Left cardiac atrium (tissue), 4 donors: ENCODE measurements at regions not wholly inside any gene's neighbourhood (a gene's known extent, or its start where the extent isn't known, plus 50 kb on each side); places are given as distances from the start of the nearest gene placed in this dataset.
"Not testable (repeated sequence)": the region's sequence is repeated elsewhere in the genome, so short reads cannot be mapped to it uniquely, and the experiment has no call there.

Experiments
- ATAC-seq, 2 donors: fragments of 200-7000 bp; cut with Tn5 transposase; one replicate each; pipeline ENCODE4 v1.9.1; 2020; ENCODE audit warnings: mild to moderate bottlenecking in 2 of 2, moderate library complexity in 2 of 2
- DNase-seq: peaks from one replicate; pipeline ENCODE4 v3.0.0-alpha.2; 2020
- intact Hi-C, 2 donors: fragments of 100-400 bp; cut with DNase I; formaldehyde crosslinking; loops; one replicate each; pipeline versions ENCODE4 v1.14.1 to v1.15.1; 2022 to 2023
- donor health status: DM: no; HTN: yes; CAD: no.
- donor health status: DM: no; HTN: yes; CAD: no; lungs with severe emphysema.
- donor health status: DM: yes; HTN: yes; CAD: no.
- donor health status: Dilated cardiomyopathy.

- ATAC-seq: no peak
- DNase-seq: no peak
- intact Hi-C loops: loop anchor here in 1 of 2 donors (10.0 kb wide), 3 partner anchors 410 to 1100 kb away; no protein-coding TSS in a partner anchor
Observed at GRCh38 chr18:29874519-29875098, 1167.9 kb downstream of the DSC3 start.

GRCh38 chr18:29873211-29873610 lies 1169.3 kb downstream of the DSC3 start:
- ATAC-seq (no peak), DNase-seq (no peak)
- intact Hi-C loops: loop anchor here in 1 of 2 donors (10.0 kb wide), 3 partner anchors 412 to 1102 kb away; no protein-coding TSS in a partner anchor

GRCh38 chr18:29871246-29871645 lies 1171.3 kb downstream of the DSC3 start:
- intact Hi-C loops: loop anchor here in 1 of 2 donors (10.0 kb wide), 3 partner anchors 414 to 1104 kb away; no protein-coding TSS in a partner anchor
- ATAC-seq (no peak), DNase-seq (no peak)

GRCh38 chr18:29862824-29863223 lies 1179.7 kb downstream of the DSC3 start:
- ATAC-seq (no peak), DNase-seq (no peak)
- intact Hi-C loops: no loop called here

- ATAC-seq (no peak), DNase-seq (no peak)
- intact Hi-C loops: no loop called here
Observed at GRCh38 chr18:29855637-29856036, 1186.9 kb downstream of the DSC3 start.

GRCh38 chr18:29853126-29853525 lies 1189.4 kb downstream of the DSC3 start:
- DNase-seq (no peak), ATAC-seq (no peak)
- intact Hi-C loops: no loop called here

GRCh38 chr18:29849144-29849543 lies 1193.4 kb downstream of the DSC3 start:
- intact Hi-C loops: no loop called here
- DNase-seq: no peak
- ATAC-seq: no peak

- ATAC-seq: no peak
- intact Hi-C loops: no loop called here
Observed at GRCh38 chr18:29841631-29842030, 1200.9 kb downstream of the DSC3 start.

GRCh38 chr18:29840089-29840488 lies 1202.5 kb downstream of the DSC3 start:
- intact Hi-C loops: no loop called here
- ATAC-seq: no peak
- no peak for DNase-seq

More at GRCh38 chr18:29841631-29842030, 1200.9 kb downstream of the DSC3 start:
- DNase-seq: no peak

GRCh38 chr18:29838961-29839360 lies 1203.6 kb downstream of the DSC3 start:
- intact Hi-C loops, ATAC-seq, DNase-seq: not testable (repeated sequence)

GRCh38 chr18:29838556-29838955 lies 1204.0 kb downstream of the DSC3 start:
- DNase-seq: no peak
- intact Hi-C loops: no loop called here
- no peak for ATAC-seq

- ATAC-seq: no peak
- intact Hi-C loops: no loop called here
- DNase-seq: no peak
Observed at GRCh38 chr18:29823671-29824070, 1218.9 kb downstream of the DSC3 start.

- intact Hi-C loops: no loop called here
- DNase-seq: no peak
- no peak for ATAC-seq
Observed at GRCh38 chr18:29821544-29821943, 1221.0 kb downstream of the DSC3 start.

GRCh38 chr18:29811519-29811918 lies 1231.0 kb downstream of the DSC3 start:
- no peak for DNase-seq
- no peak for ATAC-seq
- intact Hi-C loops: no loop called here

GRCh38 chr18:29780816-29781215 lies 1261.7 kb downstream of the DSC3 start:
- DNase-seq (no peak), ATAC-seq (no peak)
- intact Hi-C loops: no loop called here

- intact Hi-C loops: no loop called here
- no peak for DNase-seq
- no peak for ATAC-seq
Observed at GRCh38 chr18:29779096-29779495, 1263.4 kb downstream of the DSC3 start.

GRCh38 chr18:29753379-29753778 lies 1289.2 kb downstream of the DSC3 start:
- ATAC-seq: no peak
- intact Hi-C loops: no loop called here
- DNase-seq: no peak

- DNase-seq: no peak
- intact Hi-C loops: no loop called here
- no peak for ATAC-seq
Observed at GRCh38 chr18:29749704-29750103, 1292.8 kb downstream of the DSC3 start.

- intact Hi-C loops: no loop called here
- DNase-seq: no peak
- no peak for ATAC-seq
Observed at GRCh38 chr18:29741461-29741860, 1301.1 kb downstream of the DSC3 start.

GRCh38 chr18:29737620-29738019 lies 1304.9 kb downstream of the DSC3 start:
- intact Hi-C loops: no loop called here
- DNase-seq (no peak), ATAC-seq (no peak)

GRCh38 chr18:29737190-29737589 lies 1305.4 kb downstream of the DSC3 start:
- DNase-seq (no peak), ATAC-seq (no peak)
- intact Hi-C loops: no loop called here

- ATAC-seq: no peak
- intact Hi-C loops: no loop called here
- DNase-seq: no peak
Observed at GRCh38 chr18:29730073-29730472, 1312.5 kb downstream of the DSC3 start.
